Mesenchymal stem cell (in vitro differentiated cells and primary cell): ENCODE measurements at regions not wholly inside any gene's neighbourhood (a gene's known extent, or its start where the extent isn't known, plus 50 kb on each side); places are given as distances from the start of the nearest gene placed in this dataset.

Experiments
- DNase-seq: peaks from one replicate; pipeline ENCODE4 v3.0.0-alpha.2; 2013
- H2AFZ ChIP-seq: one replicate; pipeline ENCODE4 v1.6.1; 2013; ENCODE audit warnings: low read depth, mild to moderate bottlenecking, control low read depth, inconsistent platforms, low read length, moderate library complexity
- H2AK5ac ChIP-seq: 2 replicates; pipeline ENCODE4 v1.6.1; 2013; ENCODE audit warnings: low read length, moderate library complexity, mild to moderate bottlenecking, inconsistent platforms; ENCODE audit not compliant: severe bottlenecking
- H2BK120ac ChIP-seq: one replicate; pipeline ENCODE4 v1.6.1; 2013; ENCODE audit warnings: low read depth, mild to moderate bottlenecking, inconsistent platforms, low read length, moderate library complexity
- H2BK12ac ChIP-seq, 2 experiments: one replicate each; pipeline ENCODE4 v1.6.1; 2013; ENCODE audit warnings: inconsistent platforms in 2 of 2, low read length in 2 of 2, mild to moderate bottlenecking in 2 of 2, moderate library complexity in 2 of 2, control low read depth in 1 of 2
- H2BK15ac ChIP-seq: one replicate; pipeline ENCODE4 v1.6.1; 2013; ENCODE audit warnings: mild to moderate bottlenecking, low read depth, inconsistent platforms; ENCODE audit not compliant: poor library complexity, severe bottlenecking
- H2BK5ac ChIP-seq: 2 replicates; pipeline ENCODE4 v1.6.1; 2013; ENCODE audit warnings: low read depth, mild to moderate bottlenecking, low read length, control low read depth, inconsistent platforms; ENCODE audit not compliant: poor library complexity, severe bottlenecking
- H3K14ac ChIP-seq, 2 experiments: one replicate each; pipeline ENCODE4 v1.6.1; 2013; ENCODE audit warnings: inconsistent platforms in 2 of 2, low read length in 2 of 2, control low read depth in 1 of 2, mild to moderate bottlenecking in 1 of 2, moderate library complexity in 1 of 2
- H3K18ac ChIP-seq, 2 experiments: one replicate each; pipeline ENCODE4 v1.6.1; 2013; ENCODE audit warnings: inconsistent platforms in 2 of 2, low read length in 2 of 2, control low read depth in 1 of 2, low read depth in 1 of 2, mild to moderate bottlenecking in 1 of 2
- H3K23ac ChIP-seq, 2 experiments: one replicate each; pipeline ENCODE4 v1.6.1; 2013; ENCODE audit warnings: inconsistent platforms in 2 of 2, low read length in 2 of 2, mild to moderate bottlenecking in 2 of 2, moderate library complexity in 2 of 2, control low read depth in 1 of 2
- H3K27ac ChIP-seq: 2 replicates; pipeline ENCODE4 v1.5.1; 2013; ENCODE audit warnings: mild to moderate bottlenecking, moderate library complexity, low read length, control low read depth, inconsistent platforms; ENCODE audit not compliant: poor library complexity, severe bottlenecking
- H3K27me3 ChIP-seq, 2 experiments: 2 replicates each; pipeline versions ENCODE4 v1.6.1 to v1.7.0; 2013; ENCODE audit warnings: low read length in 2 of 2, mild to moderate bottlenecking in 2 of 2, moderate library complexity in 2 of 2, control low read depth in 1 of 2, inconsistent platforms in 1 of 2; ENCODE audit not compliant: control insufficient read depth in 1 of 2, insufficient read depth in 1 of 2
- H3K36me3 ChIP-seq, 2 experiments: 2 replicates each; pipeline versions ENCODE4 v1.6.1 to v1.7.0; 2013; ENCODE audit warnings: low read length in 2 of 2, control low read depth in 1 of 2, inconsistent platforms in 1 of 2, low read depth in 1 of 2, mild to moderate bottlenecking in 1 of 2; ENCODE audit not compliant: insufficient read depth in 2 of 2, control insufficient read depth in 1 of 2
- H3K4ac ChIP-seq, 2 experiments: one replicate each; pipeline ENCODE4 v1.6.1; 2013; ENCODE audit warnings: inconsistent platforms in 2 of 2, low read length in 2 of 2, mild to moderate bottlenecking in 2 of 2, moderate library complexity in 2 of 2, control low read depth in 1 of 2, low read depth in 1 of 2
- H3K4me1 ChIP-seq: 2 replicates; pipeline ENCODE4 v1.6.1; 2013; ENCODE audit warnings: low read depth, low read length, control low read depth; ENCODE audit not compliant: control insufficient read depth, insufficient read depth
- H3K4me2 ChIP-seq: 2 replicates; pipeline ENCODE4 v1.6.1; 2013; ENCODE audit warnings: low read length, mild to moderate bottlenecking, inconsistent platforms; ENCODE audit not compliant: poor library complexity, severe bottlenecking
- H3K4me3 ChIP-seq, 2 experiments: 2 replicates each; pipeline versions ENCODE4 v1.5.1 to v1.7.0; 2013; ENCODE audit warnings: low read length in 2 of 2, mild to moderate bottlenecking in 2 of 2, control low read depth in 1 of 2, low read depth in 1 of 2; ENCODE audit not compliant: insufficient read depth in 1 of 2
- H3K79me1 ChIP-seq: replicated peaks from 2 replicates; pipeline ENCODE4 v1.6.1; 2013; ENCODE audit warnings: mild to moderate bottlenecking, control low read depth, low read length, inconsistent platforms; ENCODE audit not compliant: poor library complexity, severe bottlenecking
- H3K9ac ChIP-seq: 2 replicates; pipeline ENCODE4 v1.7.0; 2013; ENCODE audit warnings: mild to moderate bottlenecking, low read length, moderate library complexity
- H3K9me3 ChIP-seq: 2 replicates; pipeline ENCODE4 v1.7.0; 2013; ENCODE audit warnings: mild to moderate bottlenecking, low read length; ENCODE audit not compliant: control insufficient read depth
- H4K8ac ChIP-seq: one replicate; pipeline ENCODE4 v1.6.1; 2013; ENCODE audit warnings: inconsistent platforms, mild to moderate bottlenecking, low read length, moderate library complexity
- H4K91ac ChIP-seq: one replicate; pipeline ENCODE4 v1.6.1; 2013; ENCODE audit warnings: mild to moderate bottlenecking, low read length, inconsistent platforms
- WGBS: methylation state at CpG from one replicate; pipeline ENCODE4 v1.1.7; 2013; ENCODE audit warnings: mixed read lengths; 5-methylcytosine and 5-hydroxymethylcytosine counted together

GRCh38 chr2:240338274-240338673 lies 97.2 kb upstream of the GPC1 start:
- no peaks in the 10 kb centered on the region for H3K79me1 ChIP-seq
- H3K27me3 ChIP-seq, result peaks cover 0 to 45% of the 10 kb centered on the region in 2 experiments
- no peak overlapping the region for H2AFZ ChIP-seq
- H3K4me2 ChIP-seq, result no peak overlapping the region
- H4K91ac ChIP-seq, result no peak overlapping the region
- 38% methylated on average over 2 of the region's 2 CpGs for WGBS
- H3K36me3 ChIP-seq, result no peaks in the 10 kb centered on the region
- H4K8ac ChIP-seq, result no peak overlapping the region
- peaks cover 6% of the 10 kb centered on the region for H3K9me3 ChIP-seq
- H3K4ac ChIP-seq, result no peak overlapping the region
- no peak overlapping the region for H2BK5ac ChIP-seq
- no peak overlapping the region for H3K23ac ChIP-seq
- no peak overlapping the region for H3K14ac ChIP-seq
- no peak overlapping the region for H2BK120ac ChIP-seq
- H2BK12ac ChIP-seq, result no peak overlapping the region
- H3K27ac ChIP-seq, result no peak overlapping the region
- H3K4me3 ChIP-seq, result no peak overlapping the region
- no peak overlapping the region for H2BK15ac ChIP-seq
- no peak overlapping the region for H2AK5ac ChIP-seq
- no peak for DNase-seq
- no peaks in the 10 kb centered on the region for H3K4me1 ChIP-seq
- H3K18ac ChIP-seq, result no peak overlapping the region
- H3K9ac ChIP-seq, result no peak overlapping the region

- no peak overlapping the region for H3K14ac ChIP-seq
- peaks cover 0 to 32% of the 10 kb centered on the region in 2 experiments for H3K27me3 ChIP-seq
- 81% methylated on average over 24 of the region's 24 CpGs for WGBS
- no peak overlapping the region for H3K4me3 ChIP-seq
- H3K27ac ChIP-seq, result no peak overlapping the region
- H2BK120ac ChIP-seq, result no peak overlapping the region
- no peak overlapping the region for H2BK15ac ChIP-seq
- peaks cover 15% of the 10 kb centered on the region for H3K9me3 ChIP-seq
- H3K4me2 ChIP-seq, result no peak overlapping the region
- no peaks in the 10 kb centered on the region for H3K79me1 ChIP-seq
- H3K9ac ChIP-seq, result no peak overlapping the region
- no peak overlapping the region for H3K4ac ChIP-seq
- H3K4me1 ChIP-seq, result no peaks in the 10 kb centered on the region
- H2AFZ ChIP-seq, result no peak overlapping the region
- H2BK5ac ChIP-seq, result no peak overlapping the region
- no peak overlapping the region for H4K91ac ChIP-seq
- no peak overlapping the region for H3K18ac ChIP-seq
- no peak overlapping the region for H2BK12ac ChIP-seq
- DNase-seq, result no peak
- no peak overlapping the region for H4K8ac ChIP-seq
- H3K23ac ChIP-seq, result no peak overlapping the region
- no peaks in the 10 kb centered on the region for H3K36me3 ChIP-seq
- H2AK5ac ChIP-seq, result no peak overlapping the region
Observed at GRCh38 chr2:240339411-240340360, 95.8 kb upstream of the GPC1 start.

GRCh38 chr2:240340361-240340761 lies 95.1 kb upstream of the GPC1 start:
- Histone ChIP-seq H2BK12ac (no peak overlapping the region), H3K4me2 (no peak overlapping the region), H3K23ac (no peak overlapping the region), H3K4me3 (no peak overlapping the region), H3K79me1 (no peaks in the 10 kb centered on the region), H3K9ac (no peak overlapping the region), H3K4me1 (no peaks in the 10 kb centered on the region), H3K9me3 (peaks cover 22% of the 10 kb centered on the region), H2BK120ac (no peak overlapping the region), H3K4ac (no peak overlapping the region), H4K91ac (no peak overlapping the region), H3K18ac (no peak overlapping the region), H2BK5ac (no peak overlapping the region), H2BK15ac (no peak overlapping the region), H2AK5ac (no peak overlapping the region), H3K36me3 (no peaks in the 10 kb centered on the region), H3K27me3 (peaks cover 0 to 29% of the 10 kb centered on the region in 2 experiments), H3K27ac (no peak overlapping the region), H2AFZ (no peak overlapping the region), H3K14ac (no peak overlapping the region), H4K8ac (no peak overlapping the region)
- no peak for DNase-seq
- WGBS, result 87% methylated on average over 14 of the region's 14 CpGs

- H3K4me1 ChIP-seq, result no peaks in the 10 kb centered on the region
- no peak overlapping the region for H3K14ac ChIP-seq
- no peak overlapping the region for H3K23ac ChIP-seq
- H4K91ac ChIP-seq, result no peak overlapping the region
- no peak overlapping the region for H2BK12ac ChIP-seq
- H3K18ac ChIP-seq, result no peak overlapping the region
- no peaks in the 10 kb centered on the region for H3K36me3 ChIP-seq
- H3K9ac ChIP-seq, result no peak overlapping the region
- DNase-seq, result no peak
- H2BK15ac ChIP-seq, result no peak overlapping the region
- no peak overlapping the region for H3K4ac ChIP-seq
- no peak overlapping the region for H2BK5ac ChIP-seq
- no peak overlapping the region for H3K4me2 ChIP-seq
- no peak overlapping the region for H2AFZ ChIP-seq
- no peak overlapping the region for H3K27ac ChIP-seq
- no peak overlapping the region for H3K4me3 ChIP-seq
- H3K79me1 ChIP-seq, result no peaks in the 10 kb centered on the region
- H2BK120ac ChIP-seq, result no peak overlapping the region
- H3K9me3 ChIP-seq, result peaks cover 25% of the 10 kb centered on the region
- no peak overlapping the region for H2AK5ac ChIP-seq
- H3K27me3 ChIP-seq, result peaks cover 0 to 24% of the 10 kb centered on the region in 2 experiments
- H4K8ac ChIP-seq, result no peak overlapping the region
- WGBS, result 75% methylated on average over 9 of the region's 9 CpGs
Observed at GRCh38 chr2:240341064-240341463, 94.4 kb upstream of the GPC1 start.
